ENCODE measurements at regions not wholly inside any gene's neighbourhood (a gene's known extent, or its start where the extent isn't known, plus 50 kb on each side); places are given as distances from the start of the nearest gene placed in this dataset.

DNA sequence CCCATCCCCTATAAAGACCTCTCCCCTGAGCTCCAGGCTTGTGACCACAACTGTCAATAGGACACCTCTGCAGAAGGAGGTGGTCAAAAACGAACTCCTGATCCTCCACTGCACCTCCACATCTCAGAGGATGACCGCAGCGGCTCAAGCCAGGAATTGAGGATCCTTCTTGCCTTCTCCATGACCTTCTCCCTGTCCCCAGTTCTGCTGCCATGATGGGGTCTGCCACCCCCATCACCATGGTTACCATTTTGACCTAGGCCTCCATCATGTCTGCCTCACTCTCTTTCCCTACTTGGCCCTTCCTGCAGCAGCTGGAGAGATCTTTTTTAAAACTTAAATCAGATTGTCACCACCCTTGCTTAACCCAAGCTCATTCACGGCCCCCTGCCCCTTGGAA is 81.3 kb upstream of the LINGO1 start:
- TF ChIP-seq, protein P1, sequence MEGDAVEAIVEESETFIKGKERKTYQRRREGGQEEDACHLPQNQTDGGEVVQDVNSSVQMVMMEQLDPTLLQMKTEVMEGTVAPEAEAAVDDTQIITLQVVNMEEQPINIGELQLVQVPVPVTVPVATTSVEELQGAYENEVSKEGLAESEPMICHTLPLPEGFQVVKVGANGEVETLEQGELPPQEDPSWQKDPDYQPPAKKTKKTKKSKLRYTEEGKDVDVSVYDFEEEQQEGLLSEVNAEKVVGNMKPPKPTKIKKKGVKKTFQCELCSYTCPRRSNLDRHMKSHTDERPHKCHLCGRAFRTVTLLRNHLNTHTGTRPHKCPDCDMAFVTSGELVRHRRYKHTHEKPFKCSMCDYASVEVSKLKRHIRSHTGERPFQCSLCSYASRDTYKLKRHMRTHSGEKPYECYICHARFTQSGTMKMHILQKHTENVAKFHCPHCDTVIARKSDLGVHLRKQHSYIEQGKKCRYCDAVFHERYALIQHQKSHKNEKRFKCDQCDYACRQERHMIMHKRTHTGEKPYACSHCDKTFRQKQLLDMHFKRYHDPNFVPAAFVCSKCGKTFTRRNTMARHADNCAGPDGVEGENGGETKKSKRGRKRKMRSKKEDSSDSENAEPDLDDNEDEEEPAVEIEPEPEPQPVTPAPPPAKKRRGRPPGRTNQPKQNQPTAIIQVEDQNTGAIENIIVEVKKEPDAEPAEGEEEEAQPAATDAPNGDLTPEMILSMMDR (conservative IDR thresholded peaks at IDR 0.05 in 1 of 2, IDR thresholded peaks at IDR 0.05 in 1 of 2; ENCODE audit: low read depth in 1 of 2, low read length in 2 of 2): no peak
- TF ChIP-seq EZH2 (IDR thresholded peaks at IDR 0.05; ENCODE audit: low read length, missing control alignments): no peak
